ENCODE measurements at regions not wholly inside any gene's neighbourhood (a gene's known extent, or its start where the extent isn't known, plus 50 kb on each side); places are given as distances from the start of the nearest gene placed in this dataset.

- peaks cover 11% of the 10 kb centered on the region for H3K27me3 Mint-ChIP-seq (ENCODE audit: low read depth, poor library complexity)
- no peak overlapping the region for H3K27ac Mint-ChIP-seq
- H3K4me1 Mint-ChIP-seq, result peaks cover 39% of the 10 kb centered on the region
- H3K36me3 Mint-ChIP-seq (ENCODE audit: low read depth), result peaks cover 4% of the 10 kb centered on the region
- peaks cover 27% of the 10 kb centered on the region for H3K9me3 Mint-ChIP-seq
- H3K4me3 Mint-ChIP-seq, result no peak overlapping the region
- TF ChIP-seq, protein P1, sequence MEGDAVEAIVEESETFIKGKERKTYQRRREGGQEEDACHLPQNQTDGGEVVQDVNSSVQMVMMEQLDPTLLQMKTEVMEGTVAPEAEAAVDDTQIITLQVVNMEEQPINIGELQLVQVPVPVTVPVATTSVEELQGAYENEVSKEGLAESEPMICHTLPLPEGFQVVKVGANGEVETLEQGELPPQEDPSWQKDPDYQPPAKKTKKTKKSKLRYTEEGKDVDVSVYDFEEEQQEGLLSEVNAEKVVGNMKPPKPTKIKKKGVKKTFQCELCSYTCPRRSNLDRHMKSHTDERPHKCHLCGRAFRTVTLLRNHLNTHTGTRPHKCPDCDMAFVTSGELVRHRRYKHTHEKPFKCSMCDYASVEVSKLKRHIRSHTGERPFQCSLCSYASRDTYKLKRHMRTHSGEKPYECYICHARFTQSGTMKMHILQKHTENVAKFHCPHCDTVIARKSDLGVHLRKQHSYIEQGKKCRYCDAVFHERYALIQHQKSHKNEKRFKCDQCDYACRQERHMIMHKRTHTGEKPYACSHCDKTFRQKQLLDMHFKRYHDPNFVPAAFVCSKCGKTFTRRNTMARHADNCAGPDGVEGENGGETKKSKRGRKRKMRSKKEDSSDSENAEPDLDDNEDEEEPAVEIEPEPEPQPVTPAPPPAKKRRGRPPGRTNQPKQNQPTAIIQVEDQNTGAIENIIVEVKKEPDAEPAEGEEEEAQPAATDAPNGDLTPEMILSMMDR (IDR thresholded peaks at IDR 0.05), result no peak
- DNase-seq, result no peak
Measured at GRCh38 chr2:126994340-126994777, 95.7 kb downstream of the TEX51 start.

- peak overlapping the region; percentile 52 for H3K27ac Mint-ChIP-seq
- H3K9me3 Mint-ChIP-seq, result peaks cover 15% of the 10 kb centered on the region
- no peak for DNase-seq
- H3K4me1 Mint-ChIP-seq, result peaks cover 28% of the 10 kb centered on the region
- H3K27me3 Mint-ChIP-seq (ENCODE audit: low read depth, poor library complexity), result peaks cover 11% of the 10 kb centered on the region
- H3K36me3 Mint-ChIP-seq (ENCODE audit: low read depth), result no peaks in the 10 kb centered on the region
- TF ChIP-seq, protein P1 (IDR thresholded peaks at IDR 0.05), result no peak
- no peak overlapping the region for H3K4me3 Mint-ChIP-seq
Measured at GRCh38 chr2:126995621-126996377, 97.1 kb downstream of the TEX51 start.

GRCh38 chr2:126996378-126996699, 97.6 kb downstream of the TEX51 start:
- no peak for DNase-seq
- Mint-ChIP-seq H3K4me3 (no peak overlapping the region), H3K4me1 (peaks cover 24% of the 10 kb centered on the region), H3K9me3 (peaks cover 14% of the 10 kb centered on the region), H3K27ac (no peak overlapping the region), H3K36me3 (ENCODE audit: low read depth) (no peaks in the 10 kb centered on the region), H3K27me3 (ENCODE audit: low read depth, poor library complexity) (peaks cover 11% of the 10 kb centered on the region)
- TF ChIP-seq, protein P1 (IDR thresholded peaks at IDR 0.05), result no peak
